ENCODE measurements at regions not wholly inside any gene's neighbourhood (a gene's known extent, or its start where the extent isn't known, plus 50 kb on each side); places are given as distances from the start of the nearest gene placed in this dataset.

DNA sequence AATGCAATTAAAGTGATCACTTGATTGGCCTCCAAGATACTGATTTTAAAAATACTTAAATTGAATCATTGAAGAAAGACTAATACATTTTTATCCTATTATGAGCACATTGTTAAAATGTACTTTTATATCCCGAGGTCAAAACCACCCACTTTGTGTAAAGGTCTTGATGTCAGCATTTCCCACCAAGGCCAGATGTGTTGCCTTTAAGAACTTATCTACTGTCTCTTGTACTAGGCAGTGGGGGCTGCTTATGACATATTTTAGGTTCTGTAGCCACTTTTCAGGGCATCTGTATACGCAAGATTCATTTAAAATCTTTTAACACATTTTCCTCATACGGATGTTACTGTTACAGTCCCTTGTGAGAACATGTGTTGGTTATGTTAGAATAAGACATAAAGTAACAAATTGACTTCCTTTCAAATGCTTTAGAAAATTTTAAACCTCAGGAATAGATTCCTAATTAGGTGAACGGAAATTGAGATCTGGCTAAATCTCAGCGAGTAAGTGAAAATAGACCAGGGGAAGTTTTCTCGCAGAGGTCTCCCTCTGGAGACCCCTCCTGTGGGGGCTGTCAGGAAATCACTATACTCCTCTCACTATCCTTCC, 456.2 kb downstream of the ADAMTS20 start:
- peak in 1 of 3 donors; percentile 40 for DNase-seq

GRCh38 chr12:43094886-43095575, 457.0 kb downstream of the ADAMTS20 start:
- 62 to 80% methylated on average over 2 of the region's 2 CpGs for WGBS, 2 donors
- ATAC-seq (ENCODE audit: insufficient read depth, low FRiP score) (no peak), DNase-seq (peak in 1 of 3 donors; percentile 42)

More for the DNA sequence above, 456.2 kb downstream of the ADAMTS20 start:
- peaks cover 0 to 33% (median 4%) of the 10 kb centered on the region in 5 donors for H3K4me1 ChIP-seq (ENCODE audit: control insufficient read depth in 5 of 5, insufficient read depth in 5 of 5, low read length in 5 of 5)
- H3K4me3 ChIP-seq = no peak overlapping the region
- no peak for ATAC-seq (ENCODE audit: insufficient read depth, low FRiP score)
- H3K9ac ChIP-seq (ENCODE audit: insufficient read depth in 1 of 2, low read length in 2 of 2) = no peak overlapping the region
- TF ChIP-seq CTCF (IDR thresholded peaks at IDR 0.05; ENCODE audit: control extremely low read depth, extremely low read depth) = no peak
- H3K36me3 ChIP-seq (ENCODE audit: control insufficient read depth in 4 of 4, insufficient read depth in 4 of 4, low read length in 4 of 4) = no peaks in the 10 kb centered on the region
- H3K9me3 ChIP-seq (ENCODE audit: control insufficient read depth in 4 of 4, insufficient read depth in 3 of 4, low read length in 3 of 4) = no peaks in the 10 kb centered on the region
- H3K27ac ChIP-seq (ENCODE audit: low read depth in 1 of 2, low read length in 1 of 2) = no peak overlapping the region
- 84 to 90% methylated on average over 6 of the region's 6 CpGs for WGBS, 2 donors
- H3K27me3 ChIP-seq (ENCODE audit: control insufficient read depth in 3 of 3, insufficient read depth in 3 of 3, low read length in 2 of 3) = no peaks in the 10 kb centered on the region

DNA sequence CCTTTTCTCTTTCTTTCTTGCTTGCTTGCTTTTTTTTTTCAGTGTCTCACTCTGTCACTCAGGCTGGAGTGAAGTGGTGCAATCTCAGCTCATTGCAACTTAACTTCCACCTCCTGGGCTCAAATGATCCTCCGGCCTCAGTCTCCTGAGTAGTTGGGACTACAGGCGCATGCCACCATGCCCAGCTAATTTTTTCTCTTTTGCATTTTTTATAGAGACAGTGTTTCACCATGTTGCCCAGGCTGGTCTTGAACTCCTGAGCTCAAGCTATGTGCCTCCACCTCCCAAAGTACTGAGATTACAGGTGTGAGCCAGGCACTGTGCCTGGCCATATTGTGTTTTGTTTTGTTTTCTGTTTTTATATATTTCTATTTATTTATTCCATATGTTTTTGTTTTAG, 461.0 kb downstream of the ADAMTS20 start:
- no peak for ATAC-seq (ENCODE audit: insufficient read depth, low FRiP score)
- WGBS, 2 donors = 95 to 96% methylated on average over 2 of the region's 2 CpGs
- Histone ChIP-seq H3K4me1 (ENCODE audit: control insufficient read depth in 5 of 5, insufficient read depth in 5 of 5, low read length in 5 of 5) (peaks cover 0 to 8% (median 0%) of the 10 kb centered on the region in 5 donors), H3K27me3 (ENCODE audit: control insufficient read depth in 3 of 3, insufficient read depth in 3 of 3, low read length in 2 of 3) (no peaks in the 10 kb centered on the region), H3K9ac (ENCODE audit: insufficient read depth in 1 of 2, low read length in 2 of 2) (no peak overlapping the region), H3K9me3 (ENCODE audit: control insufficient read depth in 4 of 4, insufficient read depth in 3 of 4, low read length in 3 of 4) (no peaks in the 10 kb centered on the region), H3K27ac (ENCODE audit: low read depth in 1 of 2, low read length in 1 of 2) (no peak overlapping the region), H3K36me3 (ENCODE audit: control insufficient read depth in 4 of 4, insufficient read depth in 4 of 4, low read length in 4 of 4) (no peaks in the 10 kb centered on the region), H3K4me3 (no peak overlapping the region)
- DNase-seq = no peak
- no peak for TF ChIP-seq CTCF (IDR thresholded peaks at IDR 0.05; ENCODE audit: control extremely low read depth, extremely low read depth)

More at GRCh38 chr12:43094886-43095575, 457.0 kb downstream of the ADAMTS20 start:
- Histone ChIP-seq H3K4me3 (no peak overlapping the region), H3K4me1 (ENCODE audit: control insufficient read depth in 5 of 5, insufficient read depth in 5 of 5, low read length in 5 of 5) (peaks cover 0 to 33% (median 4%) of the 10 kb centered on the region in 5 donors), H3K27ac (ENCODE audit: low read depth in 1 of 2, low read length in 1 of 2) (no peak overlapping the region), H3K27me3 (ENCODE audit: control insufficient read depth in 3 of 3, insufficient read depth in 3 of 3, low read length in 2 of 3) (no peaks in the 10 kb centered on the region), H3K9ac (ENCODE audit: insufficient read depth in 1 of 2, low read length in 2 of 2) (no peak overlapping the region), H3K9me3 (ENCODE audit: control insufficient read depth in 4 of 4, insufficient read depth in 3 of 4, low read length in 3 of 4) (no peaks in the 10 kb centered on the region), H3K36me3 (ENCODE audit: control insufficient read depth in 4 of 4, insufficient read depth in 4 of 4, low read length in 4 of 4) (no peaks in the 10 kb centered on the region)
- TF ChIP-seq CTCF (IDR thresholded peaks at IDR 0.05; ENCODE audit: control extremely low read depth, extremely low read depth) = no peak

Data from lung (tissue), 11 donors.